PFSK-1 (cell line): ENCODE measurements at regions not wholly inside any gene's neighbourhood (a gene's known extent, or its start where the extent isn't known, plus 50 kb on each side); places are given as distances from the start of the nearest gene placed in this dataset.

ENCODE experiments used
- FOXP2 ChIP-seq: optimal IDR thresholded peaks from 2 replicates; pipeline ENCODE3; 2011; ENCODE audit warnings: borderline replicate concordance, control low read depth, inconsistent platforms; ENCODE audit not compliant: insufficient read depth; ENCODE audit errors: extremely low read length, extremely low read depth
- POLR2AphosphoS5 ChIP-seq: IDR thresholded peaks from 2 replicates; pipeline ENCODE4 v1.6.1; 2012; ENCODE audit warnings: low read depth, mild to moderate bottlenecking, control low read depth, low read length, moderate library complexity
- REST ChIP-seq, 2 experiments: IDR thresholded peaks; 2 replicates each; pipeline versions ENCODE4 v1.6.1 to v1.8.0; 2011 to 2012; ENCODE audit warnings: low read depth in 2 of 2, low read length in 2 of 2, control low read depth in 1 of 2, inconsistent platforms in 1 of 2, mild to moderate bottlenecking in 1 of 2, moderate library complexity in 1 of 2; ENCODE audit not compliant: insufficient read depth in 1 of 2
- SIN3A ChIP-seq: IDR thresholded peaks from 2 replicates; pipeline ENCODE4 v1.6.1; 2012; ENCODE audit warnings: mild to moderate bottlenecking, low read length, moderate library complexity, borderline replicate concordance; ENCODE audit not compliant: insufficient read depth
- TAF1 ChIP-seq: IDR thresholded peaks from 2 replicates; pipeline ENCODE4 v1.6.1; 2012; ENCODE audit warnings: low read length, control low read depth, borderline replicate concordance; ENCODE audit not compliant: insufficient read depth

GRCh38 chr15:38079236-38079635 lies 144.8 kb downstream of the TMCO5A start:
- TF ChIP-seq REST (IDR thresholded peaks at IDR 0.05; ENCODE audit: insufficient read depth in 1 of 2, low read depth in 2 of 2, low read length in 2 of 2) (no peak), SIN3A (no peak), FOXP2 (no peak), TAF1 (no peak), POLR2AphosphoS5 (no peak)

- no peak for TF ChIP-seq FOXP2
These were observed 146.3 kb downstream of the TMCO5A start for GRCh38 chr15:38080651-38081275.

- no peak for TF ChIP-seq TAF1
- no peak for TF ChIP-seq SIN3A
- TF ChIP-seq REST (IDR thresholded peaks at IDR 0.05; ENCODE audit: insufficient read depth in 1 of 2, low read depth in 2 of 2, low read length in 2 of 2): no peak
- no peak for TF ChIP-seq POLR2AphosphoS5
- no peak for TF ChIP-seq FOXP2
These were observed 149.8 kb downstream of the TMCO5A start for GRCh38 chr15:38084289-38084688.

GRCh38 chr15:38085114-38085513 lies 150.7 kb downstream of the TMCO5A start:
- TF ChIP-seq REST (IDR thresholded peaks at IDR 0.05; ENCODE audit: insufficient read depth in 1 of 2, low read depth in 2 of 2, low read length in 2 of 2): no peak
- no peak for TF ChIP-seq FOXP2
- TF ChIP-seq POLR2AphosphoS5: no peak
- TF ChIP-seq SIN3A: no peak
- TF ChIP-seq TAF1: no peak

- TF ChIP-seq POLR2AphosphoS5 (no peak), REST (IDR thresholded peaks at IDR 0.05; ENCODE audit: insufficient read depth in 1 of 2, low read depth in 2 of 2, low read length in 2 of 2) (no peak)
These were observed 151.6 kb downstream of the TMCO5A start for GRCh38 chr15:38085931-38086568.
